Activated B cell treated with CpG ODN at 0.5 μM for 24 hours (primary cell): ENCODE measurements at regions not wholly inside any gene's neighbourhood (a gene's known extent, or its start where the extent isn't known, plus 50 kb on each side); places are given as distances from the start of the nearest gene placed in this dataset.

Source experiments
- ATAC-seq: fragments of 200-7000 bp; cut with Tn5 transposase; one replicate; pipeline ENCODE4 v1.10.0; 2021; ENCODE audit warnings: low read depth, mild to moderate bottlenecking, moderate library complexity
- CTCF ChIA-PET: fragments of 350-600 bp; sonication (Branson Sonifier 250); formaldehyde crosslinking; loops from one replicate; lab custom pipeline; 2021; ENCODE audit warnings: antibody characterized with exemption; lab: Charles Lee
- POLR2A ChIA-PET: fragments of 350-600 bp; sonication (Branson Sonifier 250); formaldehyde crosslinking; loops from one replicate; lab custom pipeline; 2021; ENCODE audit warnings: antibody characterized with exemption; lab: Charles Lee
- DNase-seq: peaks from one replicate; pipeline ENCODE4 v3.0.0; 2022
- H3K27ac Mint-ChIP-seq: one replicate; pipeline ENCODE4 v1.8.0; 2020; ENCODE audit warnings: mixed read lengths
- H3K27me3 Mint-ChIP-seq: one replicate; pipeline ENCODE4 v1.8.0; 2021; ENCODE audit warnings: mixed read lengths
- H3K36me3 Mint-ChIP-seq: one replicate; pipeline ENCODE4 v1.8.0; 2021; ENCODE audit warnings: low read depth, mixed read lengths
- H3K4me1 Mint-ChIP-seq: one replicate; pipeline ENCODE4 v1.8.0; 2021; ENCODE audit warnings: mixed read lengths
- H3K4me3 Mint-ChIP-seq: one replicate; pipeline ENCODE4 v1.8.0; 2020; ENCODE audit warnings: mild to moderate bottlenecking, mixed read lengths
- H3K9me3 Mint-ChIP-seq: one replicate; pipeline ENCODE4 v1.8.0; 2020; ENCODE audit warnings: mixed read lengths
- intact Hi-C: fragments of 100-400 bp; cut with micrococcal nuclease; formaldehyde crosslinking; loops from one replicate; pipeline ENCODE4 v1.15.1; 2024
- TF ChIP-seq, protein P1 (sequence below): fragments of 200-600 bp; IDR thresholded peaks from one replicate; pipeline ENCODE4 v1.8.0; 2022; ENCODE audit warnings: antibody characterized with exemption, mild to moderate bottlenecking

DNA sequence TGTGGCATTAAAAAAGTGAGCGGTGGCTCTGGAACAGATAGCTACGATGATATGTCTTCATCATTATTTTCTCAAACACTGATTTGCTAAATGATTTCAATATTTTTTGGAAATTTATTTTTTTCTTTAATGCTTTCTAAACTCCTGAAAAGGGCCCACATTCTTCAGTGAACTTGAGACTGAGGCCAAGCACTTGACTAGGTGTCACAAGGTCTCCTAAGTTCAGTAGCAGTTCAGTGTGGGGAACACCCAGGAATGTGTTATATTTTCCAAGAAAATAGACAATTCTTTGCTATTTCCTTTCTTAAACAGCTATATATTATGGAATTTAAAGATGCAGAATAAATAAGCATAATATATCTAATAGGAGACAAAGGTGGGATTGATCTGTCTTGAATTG lies 850.9 kb downstream of the USP25 start:
- no peak overlapping the region for H3K27ac Mint-ChIP-seq
- ChIA-PET CTCF (no interaction called here), POLR2A (no interaction called here)
- intact Hi-C loops: no loop called here
- ATAC-seq: no peak
- H3K4me3 Mint-ChIP-seq: no peak overlapping the region
- peaks cover 2% of the 10 kb centered on the region for H3K9me3 Mint-ChIP-seq
- TF ChIP-seq, protein P1, sequence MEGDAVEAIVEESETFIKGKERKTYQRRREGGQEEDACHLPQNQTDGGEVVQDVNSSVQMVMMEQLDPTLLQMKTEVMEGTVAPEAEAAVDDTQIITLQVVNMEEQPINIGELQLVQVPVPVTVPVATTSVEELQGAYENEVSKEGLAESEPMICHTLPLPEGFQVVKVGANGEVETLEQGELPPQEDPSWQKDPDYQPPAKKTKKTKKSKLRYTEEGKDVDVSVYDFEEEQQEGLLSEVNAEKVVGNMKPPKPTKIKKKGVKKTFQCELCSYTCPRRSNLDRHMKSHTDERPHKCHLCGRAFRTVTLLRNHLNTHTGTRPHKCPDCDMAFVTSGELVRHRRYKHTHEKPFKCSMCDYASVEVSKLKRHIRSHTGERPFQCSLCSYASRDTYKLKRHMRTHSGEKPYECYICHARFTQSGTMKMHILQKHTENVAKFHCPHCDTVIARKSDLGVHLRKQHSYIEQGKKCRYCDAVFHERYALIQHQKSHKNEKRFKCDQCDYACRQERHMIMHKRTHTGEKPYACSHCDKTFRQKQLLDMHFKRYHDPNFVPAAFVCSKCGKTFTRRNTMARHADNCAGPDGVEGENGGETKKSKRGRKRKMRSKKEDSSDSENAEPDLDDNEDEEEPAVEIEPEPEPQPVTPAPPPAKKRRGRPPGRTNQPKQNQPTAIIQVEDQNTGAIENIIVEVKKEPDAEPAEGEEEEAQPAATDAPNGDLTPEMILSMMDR: no peak
- DNase-seq: no peak
- H3K36me3 Mint-ChIP-seq: no peaks in the 10 kb centered on the region
- no peaks in the 10 kb centered on the region for H3K27me3 Mint-ChIP-seq
- no peaks in the 10 kb centered on the region for H3K4me1 Mint-ChIP-seq

DNA sequence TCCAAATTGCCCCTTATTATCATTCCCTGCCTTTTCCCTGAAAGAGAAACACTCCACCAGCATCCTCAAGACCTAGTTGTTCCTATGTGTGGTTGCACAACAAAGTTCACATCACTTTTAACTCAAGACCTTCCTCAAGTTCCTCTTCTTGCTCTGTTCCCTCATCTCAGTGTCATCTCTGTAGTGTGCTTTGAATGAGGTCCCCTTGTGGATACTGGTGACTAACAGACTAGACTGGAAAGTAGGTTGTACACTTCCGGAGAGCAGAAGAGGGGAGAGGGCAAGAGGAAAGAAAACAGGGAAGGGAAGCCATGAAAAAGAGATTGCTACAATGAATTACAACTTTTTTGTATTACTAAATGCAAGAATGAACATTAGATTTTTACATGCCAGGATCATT lies 853.8 kb downstream of the USP25 start:
- POLR2A ChIA-PET: no interaction called here
- Mint-ChIP-seq H3K4me1 (no peaks in the 10 kb centered on the region), H3K9me3 (no peaks in the 10 kb centered on the region), H3K36me3 (no peaks in the 10 kb centered on the region), H3K27me3 (no peaks in the 10 kb centered on the region), H3K4me3 (no peak overlapping the region), H3K27ac (no peak overlapping the region)
- DNase-seq (no peak), ATAC-seq (no peak)
- TF ChIP-seq, protein P1: no peak
- CTCF ChIA-PET: no interaction called here
- intact Hi-C loops: no loop called here

DNA sequence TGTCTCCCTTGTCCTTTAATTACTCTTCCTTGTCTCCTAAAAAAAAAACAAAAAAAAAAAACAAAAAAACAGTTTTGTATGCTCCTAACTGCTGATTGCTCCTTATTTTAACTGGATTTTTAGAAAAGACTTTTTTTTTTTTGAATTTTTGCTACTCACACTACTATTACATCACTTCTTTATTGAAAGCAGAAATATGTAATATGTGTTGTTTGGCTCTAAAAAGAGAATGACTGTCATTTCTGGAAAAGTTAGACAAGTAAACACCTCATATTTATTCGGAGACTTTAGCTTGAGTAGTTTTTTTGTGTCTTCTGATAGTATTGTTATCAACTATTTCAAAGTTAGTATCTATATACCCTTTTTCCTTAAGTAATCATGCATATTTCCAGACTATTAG lies 855.0 kb downstream of the USP25 start:
- CTCF ChIA-PET: no interaction called here
- no peaks in the 10 kb centered on the region for H3K9me3 Mint-ChIP-seq

DNA sequence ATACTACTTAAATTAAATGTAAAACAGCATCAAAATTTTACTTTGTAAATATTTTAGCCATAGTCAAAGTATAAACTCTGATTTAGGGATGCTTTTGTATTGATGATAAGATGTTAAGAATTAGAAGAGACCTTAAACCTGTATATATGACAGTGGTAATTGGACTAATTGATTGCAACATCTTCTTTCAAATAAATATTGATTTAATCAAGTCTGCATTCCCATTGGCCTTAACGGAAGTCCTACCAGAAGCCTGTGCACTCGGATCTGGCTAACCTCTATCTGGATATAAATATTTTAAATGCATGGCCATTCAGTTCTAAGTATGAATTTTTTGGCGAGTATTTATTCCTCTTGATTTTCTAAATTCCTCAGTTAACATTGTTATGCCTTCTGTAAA lies 856.1 kb downstream of the USP25 start:
- TF ChIP-seq, protein P1: no peak
- Mint-ChIP-seq H3K9me3 (no peaks in the 10 kb centered on the region), H3K27me3 (no peaks in the 10 kb centered on the region), H3K4me3 (no peak overlapping the region), H3K36me3 (no peaks in the 10 kb centered on the region), H3K4me1 (no peaks in the 10 kb centered on the region), H3K27ac (no peak overlapping the region)
- ATAC-seq (no peak), DNase-seq (no peak)
- ChIA-PET POLR2A (no interaction called here), CTCF (no interaction called here)
- intact Hi-C loops: no loop called here

More for the DNA sequence above, 855.0 kb downstream of the USP25 start:
- TF ChIP-seq, protein P1: no peak
- Mint-ChIP-seq H3K27ac (no peak overlapping the region), H3K4me3 (no peak overlapping the region), H3K4me1 (no peaks in the 10 kb centered on the region), H3K36me3 (no peaks in the 10 kb centered on the region), H3K27me3 (no peaks in the 10 kb centered on the region)
- intact Hi-C loops: no loop called here
- POLR2A ChIA-PET: no interaction called here
- DNase-seq: no peak
- ATAC-seq: no peak

DNA sequence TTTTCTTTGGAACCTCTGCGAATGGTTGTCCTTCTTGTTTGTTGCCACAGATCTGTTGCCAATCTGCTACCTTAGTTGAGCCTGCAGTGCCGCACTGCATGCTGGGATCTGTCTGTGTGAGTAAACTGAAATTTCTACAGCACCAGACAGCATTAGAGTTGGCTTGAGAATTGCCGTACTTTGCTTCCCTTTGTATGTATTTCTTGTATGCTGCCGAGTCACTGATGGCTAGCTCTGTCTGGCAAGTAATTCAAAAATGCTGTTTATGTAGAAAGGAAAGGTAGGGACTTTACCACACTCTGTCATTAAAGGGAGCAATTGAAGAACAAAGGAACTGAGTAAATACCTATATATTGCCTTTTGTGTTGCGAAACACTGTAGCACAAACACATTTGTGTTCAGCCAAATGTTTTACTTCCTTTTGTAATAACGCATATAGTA lies 857.4 kb downstream of the USP25 start:
- ATAC-seq (no peak), DNase-seq (no peak)
- intact Hi-C loops: no loop called here
- Mint-ChIP-seq H3K27ac (no peak overlapping the region), H3K9me3 (no peaks in the 10 kb centered on the region), H3K4me3 (no peak overlapping the region), H3K27me3 (no peaks in the 10 kb centered on the region), H3K4me1 (no peaks in the 10 kb centered on the region), H3K36me3 (no peaks in the 10 kb centered on the region)
- ChIA-PET POLR2A (no interaction called here), CTCF (no interaction called here)
- TF ChIP-seq, protein P1: no peak
